HG03175 (cell line): ENCODE measurements at regions not wholly inside any gene's neighbourhood (a gene's known extent, or its start where the extent isn't known, plus 50 kb on each side); places are given as distances from the start of the nearest gene placed in this dataset.
A peak's percentile ranks its signal among the peaks of the same experiment; 100 is the strongest.
"Not testable (repeated sequence)": the region's sequence is repeated elsewhere in the genome, so short reads cannot be mapped to it uniquely, and the experiment has no call there.

Experiments
- ATAC-seq: cut with Tn5 transposase; IDR thresholded peaks from one replicate; pipeline ENCODE4 v1.9.1; 2021; ENCODE audit warnings: mild to moderate bottlenecking, moderate library complexity; ENCODE audit not compliant: unreplicated experiment

DNA sequence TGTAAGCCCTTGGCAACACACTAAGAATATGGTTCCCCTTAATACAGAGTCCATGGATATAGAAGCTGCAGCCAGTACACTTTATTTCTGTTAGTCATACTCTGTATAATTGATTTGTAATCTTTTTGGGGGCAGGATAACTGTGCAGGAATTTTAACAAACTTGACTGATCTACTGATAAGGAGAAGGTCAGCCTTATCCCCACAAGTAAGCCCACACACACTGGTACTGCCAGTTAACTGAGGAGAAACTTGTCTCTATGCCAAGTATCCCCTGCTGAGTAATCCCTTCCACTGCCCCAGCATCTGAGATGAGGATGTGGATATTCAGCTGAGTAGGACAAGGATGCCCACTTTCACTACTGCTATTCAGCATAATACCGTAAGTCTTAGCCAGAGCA is 154.9 kb upstream of the CXXC4 start:
- ATAC-seq, result no peak

DNA sequence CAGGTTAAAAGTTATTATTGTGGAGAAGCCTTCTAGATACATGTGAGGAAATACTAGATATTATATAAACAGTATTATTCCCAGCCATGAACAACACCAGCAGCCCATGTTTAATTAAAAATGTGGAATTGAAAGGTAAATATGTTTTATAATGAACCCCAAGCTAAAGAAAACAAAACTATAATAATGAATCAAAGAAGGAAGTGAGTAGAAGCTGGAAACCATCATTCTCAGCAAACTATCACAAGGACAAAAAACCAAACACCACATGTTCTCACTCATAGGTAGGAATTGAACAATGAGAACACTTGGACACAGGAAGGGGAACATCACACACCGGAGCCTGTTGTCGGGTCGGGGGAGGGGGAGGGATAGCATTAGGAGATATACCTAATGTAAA is 167.6 kb upstream of the CXXC4 start:
- ATAC-seq, result not testable (repeated sequence)

DNA sequence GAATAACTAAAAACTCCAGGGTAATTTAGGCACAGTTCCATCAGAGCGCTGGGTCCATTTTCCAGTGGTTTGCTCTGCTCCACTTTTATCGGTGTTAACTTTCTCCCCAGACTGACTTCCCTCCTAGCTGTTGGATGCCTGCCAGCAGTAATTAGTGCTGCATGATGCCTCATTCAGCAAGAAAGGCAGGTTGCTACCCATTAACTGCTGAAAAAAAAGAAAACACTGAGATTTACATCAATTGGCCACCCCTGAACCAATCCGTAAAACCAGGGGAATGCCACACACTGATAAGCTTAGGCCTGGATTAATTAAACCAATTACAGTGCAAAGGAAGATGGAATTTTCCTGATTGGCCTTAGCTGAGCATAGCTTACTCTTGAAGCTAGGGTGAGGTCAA is 182.4 kb upstream of the CXXC4 start:
- ATAC-seq, result no peak

DNA sequence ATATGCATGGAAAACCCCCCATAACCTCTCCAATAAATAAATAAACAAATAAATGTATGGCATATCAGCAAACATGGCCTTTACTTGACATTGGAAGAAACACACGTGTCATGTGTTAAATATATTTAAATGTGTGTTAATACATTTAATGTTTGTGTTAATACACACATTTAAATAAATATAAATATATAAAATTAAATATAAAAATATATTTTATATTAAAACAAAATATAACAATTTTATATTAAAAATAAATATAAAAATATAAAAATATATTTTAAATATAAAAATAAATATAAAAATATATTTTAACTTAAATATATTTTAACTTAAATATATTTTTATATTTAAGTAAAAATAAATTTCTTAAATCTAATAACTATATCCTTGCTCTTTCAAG is 187.6 kb upstream of the CXXC4 start:
- ATAC-seq, result no peak

DNA sequence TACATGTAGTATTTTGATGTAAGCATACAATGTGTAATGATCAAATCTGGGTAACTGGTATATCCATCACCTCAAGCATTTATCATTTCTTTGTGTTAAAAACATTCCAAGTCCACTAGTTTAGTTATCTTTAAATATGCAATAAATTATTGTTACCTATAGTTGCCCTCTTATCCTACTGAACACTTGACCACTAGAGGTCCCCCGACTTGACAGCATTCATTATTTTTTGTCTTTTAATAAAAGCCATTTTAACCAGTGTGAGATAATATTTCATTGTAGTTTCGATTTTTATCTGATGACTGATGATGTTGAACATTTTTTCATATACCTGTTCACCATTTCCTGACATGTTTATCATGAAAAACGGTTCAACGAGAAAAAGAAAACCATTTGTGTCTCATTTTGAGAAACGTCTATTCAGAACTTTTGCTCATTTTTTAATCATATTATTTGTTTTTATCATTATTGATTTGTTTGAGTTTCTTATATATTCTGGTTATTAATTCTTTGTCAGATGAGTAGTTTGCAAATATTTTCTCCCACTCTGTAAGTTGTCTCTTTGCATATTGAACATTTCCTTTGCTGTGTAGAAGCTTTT is 199.0 kb upstream of the CXXC4 start:
- no peak for ATAC-seq

DNA sequence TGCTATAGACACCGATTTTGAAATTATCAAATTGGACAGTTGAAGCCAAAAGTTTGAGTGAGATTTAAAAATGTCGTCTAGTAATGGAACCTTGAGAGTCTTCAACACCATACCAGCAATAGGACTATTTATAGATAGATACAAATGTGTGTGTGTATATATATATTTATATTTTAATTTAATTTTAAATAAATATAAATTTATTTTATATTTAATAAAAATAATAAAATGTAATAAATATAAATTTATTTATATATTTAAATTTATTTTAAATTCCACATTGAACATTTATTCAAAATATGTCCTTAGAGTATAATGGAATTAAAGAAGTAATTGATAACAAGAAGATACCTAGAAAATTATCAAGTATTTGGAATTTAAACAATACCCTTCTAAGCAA is 221.9 kb upstream of the CXXC4 start:
- no peak for ATAC-seq

DNA sequence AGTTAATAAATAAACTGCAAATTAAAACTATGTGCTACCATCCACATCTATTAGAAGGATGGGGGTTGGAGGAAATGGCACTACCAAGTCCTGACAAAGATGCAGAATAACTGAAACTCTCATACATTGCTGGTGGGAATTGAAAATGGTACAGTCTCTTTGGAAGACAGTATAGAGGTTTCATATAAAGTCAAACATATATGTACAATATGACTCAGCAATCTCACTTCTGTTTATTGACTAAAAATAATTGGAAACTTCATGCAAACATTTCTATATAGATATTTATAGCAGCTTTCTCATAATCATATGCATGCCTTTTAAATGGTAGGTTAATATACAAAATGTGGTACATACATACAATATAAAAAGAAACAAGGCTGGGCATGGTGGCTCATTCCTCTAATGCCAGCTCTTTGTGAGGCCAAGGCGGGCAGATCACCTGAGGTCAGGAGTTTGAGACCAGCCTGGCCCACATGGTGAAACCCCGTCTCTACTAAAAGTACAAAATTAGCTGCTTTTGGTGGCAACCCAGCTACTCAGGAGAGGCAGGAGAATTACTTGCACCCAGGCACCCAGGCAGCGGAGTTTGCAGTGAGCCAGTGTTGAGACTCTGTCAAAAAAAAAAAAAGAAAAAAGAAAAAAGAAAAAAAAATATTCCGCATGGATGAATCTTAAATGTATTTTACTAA is 225.0 kb upstream of the CXXC4 start:
- peak; percentile 100 for ATAC-seq

DNA sequence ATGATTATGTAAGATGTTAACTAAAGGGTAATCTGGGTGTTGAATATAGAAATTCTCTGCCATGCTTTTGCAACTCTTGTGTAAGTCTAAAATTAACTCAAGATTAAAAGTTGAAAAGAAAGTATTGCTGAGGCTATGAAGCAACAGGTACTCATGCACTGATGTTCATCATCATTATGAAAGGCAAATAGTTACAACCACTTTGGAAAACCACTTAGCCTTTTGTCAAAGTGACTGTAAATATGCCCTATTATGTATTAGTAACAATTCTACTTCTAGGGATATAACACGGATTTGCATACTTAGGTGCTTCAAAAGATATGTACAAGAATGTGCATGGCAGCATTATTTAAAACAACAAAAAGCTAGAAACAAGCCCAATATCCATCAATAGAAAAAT is 227.8 kb upstream of the CXXC4 start:
- no peak for ATAC-seq

DNA sequence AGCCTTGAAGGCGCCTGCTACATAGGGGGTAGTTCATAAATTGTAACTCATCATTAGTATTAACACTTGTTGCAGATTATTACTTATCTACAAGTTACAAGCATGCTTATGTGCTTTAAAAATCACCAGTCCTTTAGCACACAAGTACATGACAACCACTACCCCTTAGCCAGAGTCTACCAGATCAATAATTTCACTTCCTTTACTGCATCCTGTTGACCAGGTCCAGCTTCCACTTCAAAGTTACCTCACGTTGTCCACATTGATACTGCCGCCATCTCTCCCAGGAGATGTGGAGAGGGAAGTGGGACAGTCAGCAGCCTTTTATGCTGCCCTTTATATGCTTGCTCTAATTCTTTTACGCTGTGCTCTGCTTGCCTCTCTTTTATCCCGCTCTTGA is 231.3 kb upstream of the CXXC4 start:
- peak; percentile 48 for ATAC-seq

DNA sequence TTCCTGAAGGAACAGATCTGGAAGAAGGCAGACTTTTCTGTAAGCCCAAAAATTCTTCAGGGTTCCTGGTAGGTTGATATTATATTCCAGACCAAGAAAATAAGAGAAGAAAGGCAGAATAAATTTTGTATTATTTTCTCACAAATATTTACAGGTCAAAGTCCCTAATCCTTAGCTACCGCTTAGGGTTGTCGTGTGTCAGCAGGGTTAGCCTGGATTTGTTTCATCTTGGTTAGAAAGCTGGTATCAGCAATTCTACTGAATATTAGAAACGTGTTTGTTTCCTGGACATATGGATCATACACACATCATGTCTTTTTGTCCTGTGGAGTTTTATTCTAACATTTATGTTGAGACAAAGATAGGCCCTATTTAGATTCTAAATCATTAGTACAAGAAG is 232.9 kb upstream of the CXXC4 start:
- ATAC-seq, result no peak

DNA sequence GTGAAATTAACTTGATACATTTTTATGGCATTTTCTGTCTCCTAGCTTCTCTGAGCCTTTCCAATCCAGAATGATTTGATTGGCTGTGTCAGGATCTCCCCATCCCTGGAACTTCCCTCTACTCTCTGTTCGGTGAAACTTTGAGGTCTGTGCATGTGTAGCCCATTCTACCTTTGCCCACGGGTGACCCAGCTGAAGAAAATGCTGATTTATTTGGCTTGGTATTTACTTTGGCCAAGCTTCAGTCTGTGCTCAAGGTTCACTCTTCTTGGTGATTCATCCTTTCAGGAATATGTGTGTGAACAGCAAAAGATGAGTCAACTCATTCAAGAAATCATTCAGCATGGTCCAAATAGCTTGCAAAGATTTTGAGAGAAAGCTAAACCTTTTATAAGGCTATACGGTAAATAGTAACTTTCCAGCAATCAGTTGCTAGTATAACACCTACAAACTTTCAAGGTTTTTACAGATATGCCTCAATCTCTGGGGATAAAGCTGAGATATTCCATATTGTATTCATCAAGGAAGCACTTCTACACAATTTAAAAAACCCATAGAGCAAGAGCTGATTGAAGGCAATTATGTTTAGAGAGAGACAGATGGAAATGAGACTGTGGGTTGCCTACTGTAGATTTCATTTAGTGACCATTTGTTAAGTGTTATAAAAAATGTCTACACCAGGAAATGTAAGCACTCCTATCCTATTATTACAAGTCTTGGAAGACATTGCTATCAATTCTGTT is 233.9 kb upstream of the CXXC4 start:
- ATAC-seq, result no peak

DNA sequence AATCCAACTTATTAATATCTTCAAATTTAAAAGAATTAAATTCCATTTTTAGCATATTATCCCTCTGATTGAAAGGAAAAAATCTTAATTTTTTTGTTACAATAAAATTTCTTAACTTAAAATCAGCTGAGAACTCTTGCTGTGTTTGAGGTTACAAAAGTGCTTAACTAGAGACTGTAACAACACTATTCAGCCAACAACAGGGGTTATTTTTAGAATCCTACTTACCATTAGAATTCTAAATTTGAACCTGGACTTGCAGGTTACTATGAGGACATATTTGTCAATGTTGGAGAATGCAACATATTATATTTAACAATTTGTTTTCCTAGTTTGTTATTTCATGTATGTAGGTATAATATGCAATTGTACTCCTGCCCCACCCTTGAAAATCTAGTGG is 238.1 kb upstream of the CXXC4 start:
- no peak for ATAC-seq

DNA sequence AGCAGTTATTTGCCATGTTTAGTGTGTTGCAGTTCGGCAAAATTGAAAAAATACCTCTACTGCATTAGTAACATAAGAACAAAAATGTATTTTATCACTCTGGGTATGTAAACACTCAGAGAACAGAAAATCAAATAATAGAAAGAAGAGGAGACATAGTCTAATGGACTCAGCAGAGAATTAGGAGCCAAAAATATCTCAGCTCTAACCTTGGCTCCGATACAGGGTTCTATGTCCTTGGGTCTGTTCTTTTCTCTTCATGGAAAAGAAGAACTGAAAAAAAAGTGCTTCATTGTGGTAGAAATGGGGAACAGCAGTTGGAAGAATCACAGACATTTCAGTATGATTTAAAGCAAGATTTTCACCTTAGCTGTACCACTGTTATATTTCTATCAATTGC is 240.5 kb upstream of the CXXC4 start:
- no peak for ATAC-seq

DNA sequence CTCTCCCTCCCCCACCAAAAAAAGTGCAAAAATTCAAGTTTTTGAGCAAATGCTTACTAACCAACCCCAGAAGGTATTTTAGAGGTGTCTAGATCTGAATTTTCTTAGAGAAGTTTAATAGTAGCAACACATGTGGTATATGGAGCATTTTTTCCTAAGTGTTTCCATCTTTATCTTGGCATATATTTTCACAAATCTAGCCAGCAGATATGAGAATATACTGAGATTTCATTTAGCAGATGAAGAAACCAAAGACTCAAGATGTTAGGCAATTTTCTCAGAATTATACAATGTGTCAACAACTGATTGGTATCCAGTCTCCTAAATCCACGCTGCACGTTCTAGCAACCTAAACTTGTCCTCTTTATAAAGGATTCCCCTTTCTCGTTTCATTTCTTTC is 245.5 kb upstream of the CXXC4 start:
- no peak for ATAC-seq

DNA sequence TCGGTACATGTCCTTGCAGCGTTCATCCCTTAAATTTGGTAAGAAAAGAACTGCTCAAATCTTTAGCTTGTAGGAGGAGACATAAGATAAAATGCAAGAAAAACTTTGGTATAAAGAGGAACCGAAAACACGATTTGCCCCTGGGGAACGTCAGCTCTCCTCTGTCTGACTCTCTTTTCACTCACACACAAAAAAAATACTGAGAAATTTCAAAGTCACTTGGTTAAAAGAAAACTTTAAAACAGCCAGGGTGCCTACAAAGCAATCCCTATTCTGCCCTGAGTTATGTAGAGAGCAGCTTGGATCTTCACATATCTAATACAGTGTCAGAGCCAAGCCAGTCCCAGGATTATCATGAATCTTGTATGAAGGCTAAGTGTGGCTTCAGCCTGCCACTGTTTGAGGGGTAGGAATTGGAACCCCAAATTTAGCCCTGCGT is 248.5 kb upstream of the CXXC4 start:
- ATAC-seq, result peak; percentile 99

DNA sequence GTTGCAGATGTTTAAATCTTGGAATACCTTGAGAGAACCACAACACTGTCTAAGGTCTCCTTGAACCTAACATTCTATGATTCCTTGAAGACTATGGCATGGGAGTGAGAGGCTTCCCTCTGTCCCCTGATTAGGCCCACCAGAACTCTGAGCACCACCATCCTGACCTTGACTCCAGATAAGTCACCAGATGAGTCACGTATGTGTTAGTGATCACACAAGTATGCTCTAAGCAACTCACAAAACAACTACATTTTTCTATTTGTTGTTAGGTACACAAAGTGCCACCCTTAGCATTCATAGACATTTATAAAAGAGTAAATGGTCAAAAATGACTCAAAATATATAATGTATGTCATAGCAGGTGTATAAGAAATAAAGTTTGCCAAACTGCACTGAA is 252.9 kb upstream of the CXXC4 start:
- ATAC-seq, result no peak

DNA sequence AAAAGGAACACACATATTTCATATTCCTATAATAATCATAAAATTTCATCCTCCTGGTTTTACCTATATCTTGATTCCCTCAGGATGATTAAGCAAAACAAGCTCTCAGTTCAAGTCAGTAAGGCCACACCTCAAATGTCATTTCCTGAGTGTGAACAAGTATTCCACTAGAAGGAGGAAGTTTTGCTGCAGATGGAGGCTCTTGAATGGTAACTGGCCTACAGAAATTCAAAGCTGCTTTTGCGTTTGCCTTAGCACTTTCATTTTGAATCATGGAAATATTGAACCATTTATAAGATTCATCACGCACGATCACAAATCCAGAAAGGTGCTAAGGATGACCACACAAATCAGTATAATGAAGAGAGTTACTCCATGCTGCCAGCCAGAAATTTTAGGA is 254.4 kb upstream of the CXXC4 start:
- peak; percentile 22 for ATAC-seq

DNA sequence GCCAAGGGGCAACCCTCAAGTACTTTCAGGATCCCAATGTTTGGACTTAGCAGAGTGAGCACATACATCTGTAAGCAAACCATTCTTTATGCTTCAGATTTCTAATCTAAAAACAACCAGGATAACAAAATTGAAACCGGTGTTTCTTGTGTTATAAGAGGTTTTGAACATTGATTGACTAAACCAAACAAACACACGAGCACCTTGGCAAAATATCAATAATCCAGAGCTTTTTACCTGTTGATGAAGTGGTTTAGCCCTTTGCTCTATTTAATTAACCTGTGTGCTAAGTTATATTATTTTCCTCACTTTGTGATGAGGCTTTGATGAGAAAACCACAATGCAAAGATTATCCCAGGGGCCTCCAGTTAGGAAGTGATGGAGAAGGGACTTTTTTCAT is 255.3 kb upstream of the CXXC4 start:
- ATAC-seq, result no peak

DNA sequence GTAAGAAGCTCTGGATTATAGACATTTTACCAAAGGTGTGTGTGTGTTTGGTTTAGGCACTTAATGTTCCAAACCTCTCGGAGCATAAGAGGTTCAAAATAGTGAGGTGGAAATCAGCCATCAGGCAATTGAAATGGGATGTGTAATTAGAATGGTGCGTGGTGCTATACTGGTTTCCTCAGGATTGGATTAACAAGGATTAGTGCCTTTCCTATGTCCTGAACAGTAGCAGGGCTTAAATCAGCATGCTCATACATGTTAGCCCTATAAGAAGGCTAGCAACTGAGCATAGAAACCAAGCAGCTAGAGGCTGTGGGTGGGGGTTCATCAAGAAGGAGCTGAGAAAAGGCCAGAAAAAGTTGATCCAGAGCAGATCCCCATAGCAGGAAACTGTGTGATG is 256.8 kb upstream of the CXXC4 start:
- ATAC-seq, result no peak

DNA sequence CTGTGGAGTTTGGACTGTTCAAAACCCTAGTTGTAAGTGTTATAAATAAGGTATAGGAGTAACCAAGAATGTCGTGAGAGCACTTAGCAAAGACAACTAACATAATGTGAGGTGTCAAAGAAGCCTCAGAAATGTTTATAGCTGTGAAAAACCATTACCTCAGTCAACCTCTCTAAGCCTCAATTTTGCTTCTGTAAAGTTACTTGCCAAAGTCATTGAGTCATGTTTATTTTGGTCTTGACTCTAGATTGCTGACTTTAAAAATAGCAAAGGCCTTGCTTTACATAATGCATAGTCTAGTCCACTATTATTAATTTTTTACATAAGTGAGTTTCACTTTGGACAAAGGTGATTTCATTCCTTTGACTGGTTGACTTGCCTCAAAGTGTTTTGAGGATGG is 257.6 kb upstream of the CXXC4 start:
- ATAC-seq, result peak; percentile 91

DNA sequence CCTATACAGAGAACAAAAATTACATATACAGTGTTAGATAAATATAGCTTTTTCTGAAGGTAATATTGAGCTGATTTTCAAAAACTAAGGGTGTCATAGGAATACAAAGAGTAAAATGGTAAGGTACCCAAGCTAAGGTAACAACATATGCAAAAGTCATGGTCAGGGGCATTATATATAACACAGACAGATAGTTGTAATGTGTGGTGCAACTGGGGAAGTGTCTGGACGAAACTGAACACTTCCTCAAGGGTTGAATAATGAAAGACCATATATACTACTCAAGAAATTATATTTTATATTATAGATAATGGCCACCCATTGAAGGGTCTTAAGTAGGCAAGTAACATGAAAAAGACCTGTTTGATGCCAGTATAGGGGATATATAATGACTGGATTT is 262.1 kb upstream of the CXXC4 start:
- peak; percentile 49 for ATAC-seq

DNA sequence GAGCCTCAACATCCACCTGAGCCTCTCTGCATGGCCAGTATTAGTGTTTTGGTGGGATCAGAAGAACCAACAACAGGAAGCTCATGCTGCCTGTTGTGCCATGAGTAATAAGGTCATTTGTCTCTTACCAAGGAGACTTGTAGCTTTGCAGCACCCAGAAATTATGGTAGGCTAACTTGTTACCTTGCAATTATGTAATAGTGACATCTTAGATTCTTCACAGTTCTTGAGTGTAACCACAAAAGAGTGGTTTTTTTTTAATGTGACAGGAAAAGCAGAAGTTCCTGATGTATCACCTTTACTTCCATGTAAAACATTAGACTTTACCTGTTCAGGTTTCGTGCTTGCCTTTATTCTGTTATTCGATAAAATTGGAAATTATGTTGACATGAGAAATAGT is 263.9 kb upstream of the CXXC4 start:
- no peak for ATAC-seq
